ENCODE measurements at regions not wholly inside any gene's neighbourhood (a gene's known extent, or its start where the extent isn't known, plus 50 kb on each side); places are given as distances from the start of the nearest gene placed in this dataset.

- Histone ChIP-seq H3K9me3 (no peaks in the 10 kb centered on the region), H3K36me3 (no peaks in the 10 kb centered on the region), H3K4me3 (no peak overlapping the region), H3K4me1 (ENCODE audit: insufficient read depth) (peaks cover 17% of the 10 kb centered on the region), H3K27me3 (no peaks in the 10 kb centered on the region), H3K27ac (no peak overlapping the region)
- 66 to 72% (median 70%) methylated on average over 12 of the region's 12 CpGs for WGBS, 3 donors
- TF ChIP-seq POLR2A (IDR thresholded peaks at IDR 0.05) (no peak), EP300 (IDR thresholded peaks at IDR 0.05) (no peak), CTCF (IDR thresholded peaks at IDR 0.05) (no peak)
- intact Hi-C loops (cut with DNase I) = no loop called here
- no peak for DNase-seq
These were observed 259.2 kb downstream of the CBLN1 start for GRCh38 chr16:49022351-49022963.

GRCh38 chr16:49021136-49021535 lies 260.5 kb downstream of the CBLN1 start:
- TF ChIP-seq EP300 (IDR thresholded peaks at IDR 0.05) (no peak), POLR2A (IDR thresholded peaks at IDR 0.05) (no peak), CTCF (IDR thresholded peaks at IDR 0.05) (no peak)
- Histone ChIP-seq H3K27ac (no peak overlapping the region), H3K27me3 (no peaks in the 10 kb centered on the region), H3K36me3 (no peaks in the 10 kb centered on the region), H3K4me1 (ENCODE audit: insufficient read depth) (peaks cover 20% of the 10 kb centered on the region), H3K4me3 (no peak overlapping the region), H3K9me3 (no peaks in the 10 kb centered on the region)
- DNase-seq = no peak
- 14 to 35% (median 21%) methylated on average over 9 of the region's 9 CpGs for WGBS, 3 donors
- intact Hi-C loops (cut with DNase I) = no loop called here

GRCh38 chr16:49020436-49020835 lies 261.2 kb downstream of the CBLN1 start:
- peaks cover 21% of the 10 kb centered on the region for H3K4me1 ChIP-seq (ENCODE audit: insufficient read depth)
- H3K36me3 ChIP-seq = no peaks in the 10 kb centered on the region
- H3K9me3 ChIP-seq = no peaks in the 10 kb centered on the region
- 40 to 59% (median 56%) methylated on average over 5 of the region's 5 CpGs for WGBS, 3 donors
- H3K27ac ChIP-seq = no peak overlapping the region
- no peak overlapping the region for H3K4me3 ChIP-seq
- TF ChIP-seq POLR2A (IDR thresholded peaks at IDR 0.05) = no peak
- no peak for TF ChIP-seq CTCF (IDR thresholded peaks at IDR 0.05)
- no peak for TF ChIP-seq EP300 (IDR thresholded peaks at IDR 0.05)
- H3K27me3 ChIP-seq = no peaks in the 10 kb centered on the region
- intact Hi-C loops (cut with DNase I) = no loop called here
- no peak for DNase-seq

GRCh38 chr16:49019831-49020230 lies 261.8 kb downstream of the CBLN1 start:
- TF ChIP-seq CTCF (IDR thresholded peaks at IDR 0.05) (no peak), EP300 (IDR thresholded peaks at IDR 0.05) (no peak), POLR2A (IDR thresholded peaks at IDR 0.05) (no peak)
- Histone ChIP-seq H3K4me1 (ENCODE audit: insufficient read depth) (peaks cover 18% of the 10 kb centered on the region), H3K36me3 (no peaks in the 10 kb centered on the region), H3K9me3 (no peaks in the 10 kb centered on the region), H3K27ac (no peak overlapping the region), H3K27me3 (no peaks in the 10 kb centered on the region), H3K4me3 (no peak overlapping the region)
- WGBS, 3 donors = 83 to 89% (median 84%) methylated on average over 13 of the region's 13 CpGs
- intact Hi-C loops (cut with DNase I) = no loop called here
- DNase-seq = no peak

Measured in ovary (tissue), 7 donors.